ENCODE measurements at regions not wholly inside any gene's neighbourhood (a gene's known extent, or its start where the extent isn't known, plus 50 kb on each side); places are given as distances from the start of the nearest gene placed in this dataset.

- Mint-ChIP-seq H3K27me3 (ENCODE audit: insufficient read depth) (no peaks in the 10 kb centered on the region), H3K36me3 (ENCODE audit: low read depth) (peaks cover 1% of the 10 kb centered on the region), H3K9me3 (peaks cover 39% of the 10 kb centered on the region), H3K27ac (no peak overlapping the region), H3K4me1 (ENCODE audit: low read depth) (no peaks in the 10 kb centered on the region), H3K4me3 (no peak overlapping the region)
- no peak for DNase-seq
- TF ChIP-seq CTCF (IDR thresholded peaks at IDR 0.05), result no peak
Measured at GRCh38 chr22:48513929-48514328, 1313.7 kb downstream of the BRD1 start.

- no peak overlapping the region for H3K4me3 Mint-ChIP-seq
- no peak for TF ChIP-seq CTCF (IDR thresholded peaks at IDR 0.05)
- no peak for DNase-seq
- no peaks in the 10 kb centered on the region for H3K27me3 Mint-ChIP-seq (ENCODE audit: insufficient read depth)
- peaks cover 5% of the 10 kb centered on the region for H3K36me3 Mint-ChIP-seq (ENCODE audit: low read depth)
- H3K27ac Mint-ChIP-seq, result no peak overlapping the region
- H3K9me3 Mint-ChIP-seq, result peaks cover 38% of the 10 kb centered on the region
- H3K4me1 Mint-ChIP-seq (ENCODE audit: low read depth), result no peaks in the 10 kb centered on the region
Measured at GRCh38 chr22:48513446-48513845, 1314.2 kb downstream of the BRD1 start.

- no peak for DNase-seq
- Mint-ChIP-seq H3K36me3 (ENCODE audit: low read depth) (peaks cover 5% of the 10 kb centered on the region), H3K27ac (no peak overlapping the region), H3K4me3 (no peak overlapping the region), H3K27me3 (ENCODE audit: insufficient read depth) (no peaks in the 10 kb centered on the region), H3K4me1 (ENCODE audit: low read depth) (no peaks in the 10 kb centered on the region), H3K9me3 (peaks cover 34% of the 10 kb centered on the region)
- no peak for TF ChIP-seq CTCF (IDR thresholded peaks at IDR 0.05)
Measured at GRCh38 chr22:48511781-48512327, 1315.8 kb downstream of the BRD1 start.

GRCh38 chr22:48511211-48511610 lies 1316.5 kb downstream of the BRD1 start:
- Mint-ChIP-seq H3K27ac (no peak overlapping the region), H3K4me1 (ENCODE audit: low read depth) (no peaks in the 10 kb centered on the region), H3K27me3 (ENCODE audit: insufficient read depth) (no peaks in the 10 kb centered on the region), H3K4me3 (no peak overlapping the region), H3K9me3 (peaks cover 31% of the 10 kb centered on the region), H3K36me3 (ENCODE audit: low read depth) (peaks cover 5% of the 10 kb centered on the region)
- DNase-seq, result no peak
- TF ChIP-seq CTCF (IDR thresholded peaks at IDR 0.05), result no peak

- Mint-ChIP-seq H3K9me3 (peaks cover 31% of the 10 kb centered on the region), H3K4me1 (ENCODE audit: low read depth) (no peaks in the 10 kb centered on the region), H3K4me3 (no peak overlapping the region), H3K27me3 (ENCODE audit: insufficient read depth) (no peaks in the 10 kb centered on the region), H3K36me3 (ENCODE audit: low read depth) (peaks cover 5% of the 10 kb centered on the region), H3K27ac (no peak overlapping the region)
- no peak for DNase-seq
- no peak for TF ChIP-seq CTCF (IDR thresholded peaks at IDR 0.05)
Measured at GRCh38 chr22:48510599-48510998, 1317.1 kb downstream of the BRD1 start.
